ENCODE measurements at regions not wholly inside any gene's neighbourhood (a gene's known extent, or its start where the extent isn't known, plus 50 kb on each side); places are given as distances from the start of the nearest gene placed in this dataset.

GRCh38 chr7:13028825-13029099 lies 341.3 kb downstream of the ARL4A start:
- Histone ChIP-seq H3K36me3 (ENCODE audit: control insufficient read depth, insufficient read depth, low read length) (no peaks in the 10 kb centered on the region), H3K4me3 (ENCODE audit: low read depth, low read length) (no peak overlapping the region), H3K27me3 (ENCODE audit: control insufficient read depth, insufficient read depth, low read length) (no peaks in the 10 kb centered on the region)
- no peak for DNase-seq (ENCODE audit: low read depth)
- CTCF ChIA-PET, result interaction anchor here (0.9 kb wide), 1 partner anchor 11 kb away, joined by 3 read pairs; no protein-coding TSS in a partner anchor
- POLR2A ChIA-PET, result no interaction called here
- TF ChIP-seq CTCF (IDR thresholded peaks at IDR 0.05; ENCODE audit: insufficient read depth, low read depth, low read length), result no peak

DNA sequence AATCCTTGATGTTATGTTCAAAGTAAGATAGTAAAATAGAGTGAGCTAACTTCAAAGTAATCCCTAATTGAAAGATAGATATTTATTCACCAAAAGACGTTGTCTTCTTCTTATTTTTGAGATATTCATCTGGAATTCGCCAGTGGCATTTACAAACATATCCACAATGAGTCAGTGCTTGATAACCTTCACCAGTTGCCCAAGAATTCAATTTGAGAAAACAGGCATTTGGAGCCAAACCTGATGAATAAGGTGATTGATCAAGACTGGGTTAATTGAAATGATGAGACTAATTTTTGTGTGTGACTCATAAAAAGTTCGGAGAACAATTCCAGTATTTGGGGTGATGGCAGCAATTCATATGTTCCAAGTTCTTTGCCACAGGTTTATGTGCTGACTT lies 344.0 kb downstream of the ARL4A start:
- CTCF ChIA-PET, result no interaction called here
- POLR2A ChIA-PET, result no interaction called here
- H3K4me3 ChIP-seq (ENCODE audit: low read depth, low read length), result no peak overlapping the region
- no peaks in the 10 kb centered on the region for H3K36me3 ChIP-seq (ENCODE audit: control insufficient read depth, insufficient read depth, low read length)
- no peak for DNase-seq (ENCODE audit: low read depth)
- no peaks in the 10 kb centered on the region for H3K27me3 ChIP-seq (ENCODE audit: control insufficient read depth, insufficient read depth, low read length)
- no peak for TF ChIP-seq CTCF (IDR thresholded peaks at IDR 0.05; ENCODE audit: insufficient read depth, low read depth, low read length)

DNA sequence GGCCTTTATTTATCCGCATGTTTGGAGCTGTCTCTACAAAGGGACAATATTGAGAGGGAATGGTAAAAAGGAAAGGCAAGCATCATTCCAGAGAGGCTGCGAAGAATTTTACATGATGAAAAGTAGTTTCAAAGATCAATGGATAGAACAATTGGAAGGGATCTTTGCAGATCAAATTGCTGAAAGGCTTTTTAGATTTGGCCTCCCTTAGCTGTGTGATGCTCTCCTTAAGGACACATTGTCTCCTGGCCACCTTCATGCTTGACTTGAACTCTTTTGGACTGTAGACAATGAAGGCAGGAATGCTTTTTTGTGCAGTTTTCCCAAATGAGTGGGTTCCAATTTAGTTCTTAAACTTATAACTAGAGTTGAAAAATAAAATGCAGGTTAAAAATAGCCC lies 344.7 kb downstream of the ARL4A start:
- POLR2A ChIA-PET, result no interaction called here
- no peak for DNase-seq (ENCODE audit: low read depth)
- TF ChIP-seq CTCF (IDR thresholded peaks at IDR 0.05; ENCODE audit: insufficient read depth, low read depth, low read length), result no peak
- CTCF ChIA-PET, result no interaction called here
- no peak overlapping the region for H3K4me3 ChIP-seq (ENCODE audit: low read depth, low read length)
- no peaks in the 10 kb centered on the region for H3K36me3 ChIP-seq (ENCODE audit: control insufficient read depth, insufficient read depth, low read length)
- H3K27me3 ChIP-seq (ENCODE audit: control insufficient read depth, insufficient read depth, low read length), result no peaks in the 10 kb centered on the region

GRCh38 chr7:13032576-13032975 lies 345.1 kb downstream of the ARL4A start:
- H3K27me3 ChIP-seq (ENCODE audit: control insufficient read depth, insufficient read depth, low read length), result no peaks in the 10 kb centered on the region
- H3K4me3 ChIP-seq (ENCODE audit: low read depth, low read length), result no peak overlapping the region
- H3K36me3 ChIP-seq (ENCODE audit: control insufficient read depth, insufficient read depth, low read length), result no peaks in the 10 kb centered on the region
- no peak for TF ChIP-seq CTCF (IDR thresholded peaks at IDR 0.05; ENCODE audit: insufficient read depth, low read depth, low read length)
- no peak for DNase-seq (ENCODE audit: low read depth)
- POLR2A ChIA-PET, result no interaction called here
- CTCF ChIA-PET, result no interaction called here

DNA sequence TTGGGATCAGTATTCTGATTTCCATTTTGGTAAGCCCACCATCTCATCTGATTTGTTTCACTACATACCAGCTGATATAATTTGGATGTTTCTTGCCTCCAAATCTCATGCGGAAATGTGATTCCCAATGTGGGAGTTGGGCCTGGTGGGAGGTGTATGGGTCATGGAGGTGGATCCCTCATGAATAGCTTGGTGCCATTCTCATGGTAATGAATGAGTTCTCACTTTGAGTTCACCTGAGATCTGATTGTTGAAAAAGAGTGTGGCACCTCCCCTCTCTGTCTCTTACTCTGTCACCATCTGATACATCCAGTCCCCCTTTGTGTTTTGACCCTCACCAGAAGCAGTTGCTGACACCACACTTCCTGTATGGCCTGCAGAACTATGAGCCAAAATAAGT lies 347.3 kb downstream of the ARL4A start:
- ChIA-PET CTCF (no interaction called here), POLR2A (no interaction called here)
- no peak for TF ChIP-seq CTCF (IDR thresholded peaks at IDR 0.05; ENCODE audit: insufficient read depth, low read depth, low read length)
- H3K4me3 ChIP-seq (ENCODE audit: low read depth, low read length), result no peak overlapping the region
- no peaks in the 10 kb centered on the region for H3K27me3 ChIP-seq (ENCODE audit: control insufficient read depth, insufficient read depth, low read length)
- no peak for DNase-seq (ENCODE audit: low read depth)
- H3K36me3 ChIP-seq (ENCODE audit: control insufficient read depth, insufficient read depth, low read length), result no peaks in the 10 kb centered on the region

Measured in BJ (cell line).